ENCODE measurements at regions not wholly inside any gene's neighbourhood (a gene's known extent, or its start where the extent isn't known, plus 50 kb on each side); places are given as distances from the start of the nearest gene placed in this dataset.

GRCh38 chr9:82247318-82247717, 258.7 kb downstream of the SPATA31D1 start:
- H3K27me3 ChIP-seq = no peaks in the 10 kb centered on the region
- H3K9me3 ChIP-seq = no peaks in the 10 kb centered on the region
- H3K4me1 ChIP-seq = no peaks in the 10 kb centered on the region
- H3K36me3 ChIP-seq = no peaks in the 10 kb centered on the region
- no peak overlapping the region for H3K27ac ChIP-seq
- no peak overlapping the region for H3K4me3 ChIP-seq
- no peak for DNase-seq (ENCODE audit: low spot score)
- no peak for TF ChIP-seq CTCF (IDR thresholded peaks at IDR 0.05)

- no peaks in the 10 kb centered on the region for H3K27me3 ChIP-seq
- H3K36me3 ChIP-seq = no peaks in the 10 kb centered on the region
- H3K4me1 ChIP-seq = no peaks in the 10 kb centered on the region
- no peak overlapping the region for H3K27ac ChIP-seq
- no peaks in the 10 kb centered on the region for H3K9me3 ChIP-seq
- DNase-seq (ENCODE audit: low spot score) = no peak
- H3K4me3 ChIP-seq = no peak overlapping the region
- TF ChIP-seq CTCF (IDR thresholded peaks at IDR 0.05) = no peak
Measured at GRCh38 chr9:82252116-82252515, 263.5 kb downstream of the SPATA31D1 start.

GRCh38 chr9:82254646-82255367, 266.2 kb downstream of the SPATA31D1 start:
- H3K4me3 ChIP-seq = no peak overlapping the region
- DNase-seq (ENCODE audit: low spot score) = no peak
- H3K27ac ChIP-seq = no peak overlapping the region
- no peaks in the 10 kb centered on the region for H3K27me3 ChIP-seq
- TF ChIP-seq CTCF (IDR thresholded peaks at IDR 0.05) = no peak
- H3K9me3 ChIP-seq = no peaks in the 10 kb centered on the region
- H3K4me1 ChIP-seq = no peaks in the 10 kb centered on the region
- no peaks in the 10 kb centered on the region for H3K36me3 ChIP-seq

GRCh38 chr9:82255481-82256176, 267.1 kb downstream of the SPATA31D1 start:
- no peak overlapping the region for H3K4me3 ChIP-seq
- no peaks in the 10 kb centered on the region for H3K4me1 ChIP-seq
- no peak for DNase-seq (ENCODE audit: low spot score)
- no peaks in the 10 kb centered on the region for H3K9me3 ChIP-seq
- no peak for TF ChIP-seq CTCF (IDR thresholded peaks at IDR 0.05)
- no peaks in the 10 kb centered on the region for H3K27me3 ChIP-seq
- H3K36me3 ChIP-seq = no peaks in the 10 kb centered on the region
- no peak overlapping the region for H3K27ac ChIP-seq

GRCh38 chr9:82260691-82261090, 272.1 kb downstream of the SPATA31D1 start:
- H3K27me3 ChIP-seq = no peaks in the 10 kb centered on the region
- no peak overlapping the region for H3K4me3 ChIP-seq
- H3K36me3 ChIP-seq = no peaks in the 10 kb centered on the region
- H3K9me3 ChIP-seq = no peaks in the 10 kb centered on the region
- no peak for DNase-seq (ENCODE audit: low spot score)
- no peaks in the 10 kb centered on the region for H3K4me1 ChIP-seq
- TF ChIP-seq CTCF (IDR thresholded peaks at IDR 0.05) = no peak
- no peak overlapping the region for H3K27ac ChIP-seq

Measured in right atrium auricular region (tissue), 2 donors.